Sciatic nerve (tissue), 2 donors: ENCODE measurements at regions not wholly inside any gene's neighbourhood (a gene's known extent, or its start where the extent isn't known, plus 50 kb on each side); places are given as distances from the start of the nearest gene placed in this dataset.
"Not testable (repeated sequence)": the region's sequence is repeated elsewhere in the genome, so short reads cannot be mapped to it uniquely, and the experiment has no call there.

Source experiments
- ATAC-seq: fragments of 200-7000 bp; cut with Tn5 transposase; one replicate; pipeline ENCODE4 v1.9.1; 2020; ENCODE audit warnings: mild to moderate bottlenecking, moderate library complexity
- DNase-seq: peaks from one replicate; pipeline ENCODE4 v3.0.0-alpha.2; 2020; ENCODE audit warnings: low spot score
- intact Hi-C: fragments of 100-400 bp; cut with DNase I; formaldehyde crosslinking; loops from one replicate; pipeline ENCODE4 v1.14.2; 2022
- donor health status: DM: no; HTN: no; CAD: no.
- donor health status: DM: no; HTN: no; CAD: no.

DNA sequence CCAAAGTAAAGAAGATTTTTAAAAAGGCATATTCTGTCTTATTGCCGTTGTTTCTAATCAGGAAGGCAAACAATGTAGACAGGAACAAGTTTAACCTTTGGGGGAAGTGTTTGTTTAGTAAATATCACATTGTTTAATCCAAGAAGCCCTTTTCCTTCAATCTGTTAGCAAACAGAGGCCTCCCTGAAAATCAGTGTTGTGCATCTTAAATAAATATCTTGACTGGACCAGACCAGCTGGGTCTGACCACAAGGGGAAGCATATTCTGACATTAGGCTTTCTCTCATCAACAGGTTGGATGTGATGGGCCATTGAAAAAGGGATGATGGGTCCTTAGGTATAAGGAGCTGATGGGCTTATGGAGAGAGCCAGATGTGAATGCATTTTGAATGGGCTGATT is 81.8 kb upstream of the SGIP1 start:
- DNase-seq = no peak
- ATAC-seq = no peak
- intact Hi-C loops = loop anchor here (10.0 kb wide), 1 partner anchor 497 kb away; no protein-coding TSS in a partner anchor

GRCh38 chr1:66452982-66453381 is 81.0 kb upstream of the SGIP1 start:
- ATAC-seq (no peak), DNase-seq (no peak)
- intact Hi-C loops = loop anchor here (10.0 kb wide), 1 partner anchor 498 kb away; no protein-coding TSS in a partner anchor

- DNase-seq = no peak
- intact Hi-C loops = loop anchor here (10.0 kb wide), 1 partner anchor 501 kb away; no protein-coding TSS in a partner anchor
- no peak for ATAC-seq
Observed at GRCh38 chr1:66455446-66455845, 78.5 kb upstream of the SGIP1 start.

DNA sequence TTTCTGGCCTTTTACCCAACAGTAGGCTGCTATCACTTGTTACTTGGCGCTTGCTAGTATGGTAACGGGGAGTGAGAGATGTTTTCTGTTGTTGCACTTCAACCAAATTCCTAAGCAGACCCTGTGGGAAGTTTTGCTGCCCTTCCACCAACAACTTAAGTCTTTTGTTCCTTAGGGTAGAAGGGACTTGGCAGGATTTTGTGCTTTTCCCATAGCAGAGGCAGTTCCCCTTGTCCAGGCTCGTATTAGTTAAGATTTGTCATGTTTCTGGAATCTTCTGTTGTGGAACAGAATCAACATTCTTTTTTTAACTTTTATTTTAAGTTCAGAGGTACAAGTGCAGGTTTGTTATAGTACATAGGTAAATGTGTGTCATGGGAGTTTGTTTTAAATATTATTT is 73.2 kb upstream of the SGIP1 start:
- DNase-seq (no peak), ATAC-seq (no peak)
- intact Hi-C loops = no loop called here

DNA sequence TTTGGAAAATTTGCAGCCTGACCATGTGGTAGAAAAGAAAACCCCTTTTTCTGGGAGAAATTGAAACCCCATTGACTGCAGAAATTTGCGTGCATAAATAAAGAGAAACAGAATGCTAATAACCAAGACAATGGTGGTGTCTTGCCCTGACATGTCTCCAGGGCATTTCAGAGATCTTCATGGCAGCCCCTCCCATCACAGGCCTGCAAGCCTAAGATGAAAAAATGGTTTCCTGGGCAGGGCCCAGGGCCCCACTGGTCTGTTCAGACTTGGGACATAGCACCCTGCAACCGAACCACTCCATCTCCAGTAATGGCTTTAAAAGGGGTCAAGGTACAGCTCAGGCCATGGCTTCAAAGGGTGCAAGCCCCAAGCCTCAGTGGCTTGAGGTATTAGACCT is 71.6 kb upstream of the SGIP1 start:
- intact Hi-C loops = no loop called here
- ATAC-seq (no peak), DNase-seq (no peak)

DNA sequence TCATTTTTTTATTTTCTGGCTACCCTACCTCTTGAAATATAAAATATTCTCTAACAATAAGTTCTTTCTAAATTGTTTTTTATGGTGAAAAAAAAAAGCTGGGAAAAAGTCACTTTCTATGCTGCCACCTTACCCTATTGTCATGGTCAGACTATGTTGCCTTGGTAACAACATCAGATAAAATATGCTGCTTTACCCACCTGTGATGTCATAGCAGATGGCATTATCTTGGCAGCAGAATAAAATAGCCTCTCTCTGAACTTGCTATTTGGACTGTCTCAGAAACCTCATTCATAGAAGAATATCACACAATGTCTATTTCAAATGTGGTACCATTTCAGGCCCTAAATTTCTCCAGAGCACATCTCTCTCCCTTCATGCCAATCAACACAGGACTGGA is 69.6 kb upstream of the SGIP1 start:
- no peak for DNase-seq
- intact Hi-C loops = no loop called here
- ATAC-seq = no peak

DNA sequence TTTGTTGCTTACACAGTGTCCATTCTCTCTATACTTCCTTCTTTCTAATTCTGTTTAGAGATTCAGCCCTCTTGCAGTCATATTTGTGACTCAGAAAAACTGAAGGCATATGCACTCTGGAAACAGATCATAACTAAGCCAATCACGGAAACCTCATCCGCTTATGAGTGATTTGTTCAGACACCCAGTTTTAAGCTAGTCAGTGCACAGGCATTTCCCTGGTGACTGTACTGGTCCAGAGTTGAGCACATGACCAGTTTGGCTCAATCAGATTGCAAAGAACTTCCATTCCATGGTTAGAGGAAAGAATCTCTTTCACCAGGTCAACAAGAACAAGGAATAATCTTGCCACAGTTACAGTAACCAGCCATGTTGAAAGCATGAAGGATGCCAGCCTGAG is 69.2 kb upstream of the SGIP1 start:
- intact Hi-C loops = no loop called here
- ATAC-seq (no peak), DNase-seq (no peak)

DNA sequence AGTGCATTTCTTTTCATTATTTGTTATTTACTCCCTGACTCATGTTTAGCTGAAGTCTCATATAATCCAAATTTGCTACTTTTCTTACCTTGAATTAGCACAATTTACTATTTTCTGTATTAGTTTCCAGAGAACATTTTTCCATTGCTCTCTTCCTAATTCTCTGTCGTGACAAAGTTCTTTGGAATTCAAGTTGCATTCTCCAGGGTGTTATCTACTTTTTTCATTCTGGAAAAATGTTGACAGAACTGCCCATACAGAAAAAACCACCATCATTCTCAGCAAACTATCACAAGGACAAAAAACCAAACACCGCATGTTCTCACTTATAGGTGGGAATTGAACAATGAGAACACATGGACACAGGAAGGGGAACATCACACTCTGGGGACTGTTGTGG is 67.3 kb upstream of the SGIP1 start:
- DNase-seq, intact Hi-C loops, ATAC-seq: not testable (repeated sequence)

- no peak for DNase-seq
- intact Hi-C loops = no loop called here
- no peak for ATAC-seq
Observed at GRCh38 chr1:66468722-66469121, 65.2 kb upstream of the SGIP1 start.

- DNase-seq (no peak), ATAC-seq (no peak)
- intact Hi-C loops = no loop called here
Observed at GRCh38 chr1:66475940-66476339, 58.0 kb upstream of the SGIP1 start.

DNA sequence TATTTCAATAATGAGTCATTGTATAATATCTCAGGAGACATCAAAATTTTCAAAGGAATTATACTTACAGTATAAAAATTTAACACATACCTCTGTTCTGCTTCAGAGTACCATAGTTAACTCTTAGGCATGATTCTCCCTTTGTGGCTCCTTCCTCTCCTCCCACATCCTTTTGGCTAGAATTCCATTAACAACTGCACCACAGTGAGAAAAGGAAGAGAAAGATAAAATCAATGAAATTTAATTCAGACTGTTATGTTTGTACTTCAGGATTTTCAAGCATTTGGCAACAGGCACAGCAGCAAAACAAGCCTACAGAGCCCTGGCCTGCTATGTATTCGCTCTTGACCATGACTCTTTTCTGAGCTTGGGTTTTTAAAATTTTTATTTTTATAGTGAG is 57.2 kb upstream of the SGIP1 start:
- no peak for DNase-seq
- intact Hi-C loops = no loop called here
- no peak for ATAC-seq

DNA sequence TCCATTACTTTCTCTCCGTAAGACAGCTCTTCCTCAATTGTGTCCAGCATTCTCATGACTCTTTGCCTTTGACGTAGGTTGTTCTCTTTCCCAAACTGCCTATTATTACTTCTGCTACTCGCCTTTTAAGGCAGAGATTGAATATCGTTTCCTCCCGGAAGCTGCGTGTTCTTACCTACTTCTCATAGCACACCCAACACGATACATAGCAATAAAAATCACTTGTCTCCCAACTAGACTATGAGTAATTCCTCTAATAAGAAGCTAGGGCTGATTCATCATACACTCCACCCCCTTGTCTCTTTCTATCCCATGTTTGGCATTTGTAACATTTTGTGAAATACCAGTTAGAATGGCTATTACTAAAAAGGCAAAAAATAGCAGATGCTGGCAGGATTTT is 55.8 kb upstream of the SGIP1 start:
- ATAC-seq (no peak), DNase-seq (no peak)
- intact Hi-C loops = no loop called here

GRCh38 chr1:66480162-66480561 is 53.8 kb upstream of the SGIP1 start:
- ATAC-seq (no peak), DNase-seq (no peak)
- intact Hi-C loops = no loop called here

- DNase-seq, ATAC-seq, intact Hi-C loops: not testable (repeated sequence)
Observed at GRCh38 chr1:66481215-66481614, 52.7 kb upstream of the SGIP1 start.
